Gastrocnemius medialis (tissue), 4 donors: ENCODE measurements at regions not wholly inside any gene's neighbourhood (a gene's known extent, or its start where the extent isn't known, plus 50 kb on each side); places are given as distances from the start of the nearest gene placed in this dataset.

Source experiments
- ATAC-seq, 2 donors: fragments of 150-250 bp; one replicate each; pipeline ENCODE4 v1.9.1; 2016
- DNase-seq, 2 donors: peaks; one replicate each; pipeline ENCODE4 v3.0.0-alpha.2; 2019
- H3K27ac ChIP-seq, 4 donors: fragments of 200-600 bp; sonication (generic); 1 replicate in 1 of 4; 2 replicates in 3 of 4; pipeline ENCODE4 v1.5.1; 2016 to 2018; ENCODE audit warnings: mild to moderate bottlenecking in 2 of 4, moderate library complexity in 1 of 4
- H3K27me3 ChIP-seq, 3 donors: fragments of 200-600 bp; sonication (generic) in 2 of 3; 1 replicate in 1 of 3; 2 replicates in 2 of 3; pipeline versions ENCODE4 v1.5.1 to v1.6.0; 2016 to 2019; ENCODE audit warnings: mild to moderate bottlenecking in 1 of 3, moderate library complexity in 1 of 3
- H3K36me3 ChIP-seq, 2 donors: fragments of 200-600 bp; sonication (generic) in 1 of 2; one replicate each; pipeline ENCODE4 v1.5.1; 2017 to 2018
- H3K4me1 ChIP-seq, 2 donors: fragments of 200-600 bp; sonication (generic) in 1 of 2; one replicate each; pipeline ENCODE4 v1.5.1; 2016 to 2017; ENCODE audit warnings: mild to moderate bottlenecking in 2 of 2
- H3K4me3 ChIP-seq, 4 donors: fragments of 200-600 bp; sonication (generic) in 3 of 4; 1 replicate in 1 of 4; 2 replicates in 3 of 4; pipeline ENCODE4 v1.5.1; 2016 to 2019; ENCODE audit warnings: mild to moderate bottlenecking in 2 of 4
- H3K9me3 ChIP-seq, 3 donors: fragments of 200-600 bp; sonication (generic) in 2 of 3; 1 replicate in 1 of 3; 2 replicates in 2 of 3; pipeline ENCODE4 v1.5.1; 2016 to 2019
- CTCF ChIP-seq, 5 experiments: fragments of 450-650 bp in 3 of 5; fragments of 200-600 bp in 2 of 5; sonication (generic) in 2 of 5; IDR thresholded peaks in 4 of 5; conservative IDR thresholded peaks in 1 of 5; 1 replicate in 4 of 5; 2 replicates in 1 of 5; pipeline ENCODE4 v1.5.1; 2016 to 2019; ENCODE audit warnings: antibody characterized with exemption in 5 of 5, mild to moderate bottlenecking in 3 of 5, moderate library complexity in 3 of 5
- POLR2A ChIP-seq, 2 donors: fragments of 450-650 bp; IDR thresholded peaks; one replicate each; pipeline ENCODE4 v1.6.1; 2017; ENCODE audit warnings: antibody characterized with exemption in 2 of 2, mild to moderate bottlenecking in 2 of 2, moderate library complexity in 2 of 2
- in situ Hi-C, 4 donors: fragments of 200-750 bp; cut with MboI; loops; one replicate each; pipeline versions ENCODE4 v1.15.0 to v1.8.0; 2017; ENCODE audit warnings: low sequenced_read_pairs in 4 of 4
- intact Hi-C: fragments of 100-400 bp; cut with DNase I; formaldehyde crosslinking; loops from one replicate; pipeline ENCODE4 v1.15.1; 2023; ENCODE audit warnings: low total_unique reads

DNA sequence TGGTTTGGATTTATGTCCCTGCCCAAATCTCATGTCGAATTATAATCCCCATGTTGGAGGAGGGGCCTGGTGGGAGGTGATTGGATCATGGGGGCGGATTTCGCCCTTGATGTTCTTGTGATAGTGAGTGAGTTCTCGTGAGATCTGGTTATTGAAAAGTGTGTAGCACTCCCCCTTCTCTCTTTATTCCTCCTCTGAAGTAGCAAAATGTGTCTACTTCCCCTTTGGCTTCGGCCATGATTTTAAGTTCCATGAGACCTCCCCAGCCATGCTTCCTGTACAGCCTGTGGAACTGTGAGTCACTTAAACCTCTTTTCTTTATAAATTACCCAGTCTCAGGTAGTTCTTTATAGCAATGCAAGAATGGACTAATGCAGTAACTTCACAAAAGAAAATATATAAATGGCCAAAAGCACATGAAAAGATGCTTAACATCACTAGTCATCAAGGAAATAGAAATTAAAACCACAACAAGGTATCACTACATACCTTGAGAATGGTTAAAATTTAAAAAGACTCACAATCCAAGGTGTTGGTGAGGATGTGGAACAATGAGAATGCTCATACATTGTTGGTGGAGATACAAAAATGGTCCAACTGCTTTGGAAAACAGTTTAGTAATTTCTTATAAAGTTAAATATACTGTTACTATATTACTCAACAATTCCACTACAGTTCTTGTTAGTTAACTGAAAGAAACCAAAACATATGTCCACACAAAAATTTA lies 218.7 kb downstream of the SNX10 start:
- intact Hi-C loops, result no loop called here
- H3K4me1 ChIP-seq, result no peaks in the 10 kb centered on the region
- no peak overlapping the region for H3K27ac ChIP-seq
- no peaks in the 10 kb centered on the region for H3K36me3 ChIP-seq
- H3K4me3 ChIP-seq, result no peak overlapping the region
- no peaks in the 10 kb centered on the region for H3K9me3 ChIP-seq
- ATAC-seq, result no peak
- H3K27me3 ChIP-seq, result peaks cover 0 to 2% (median 0%) of the 10 kb centered on the region in 3 donors
- TF ChIP-seq POLR2A (IDR thresholded peaks at IDR 0.05) (no peak), CTCF (IDR thresholded peaks at IDR 0.05 in 4 of 5, conservative IDR thresholded peaks at IDR 0.05 in 1 of 5) (no peak)
- in situ Hi-C loops, result no loop called here
- DNase-seq, result no peak

- ATAC-seq (no peak), DNase-seq (no peak)
- in situ Hi-C loops (no loop called here), intact Hi-C loops (no loop called here)
- Histone ChIP-seq H3K4me1 (no peaks in the 10 kb centered on the region), H3K27ac (no peak overlapping the region), H3K4me3 (no peak overlapping the region), H3K36me3 (no peaks in the 10 kb centered on the region), H3K27me3 (peaks cover 0 to 2% (median 0%) of the 10 kb centered on the region in 3 donors), H3K9me3 (no peaks in the 10 kb centered on the region)
- TF ChIP-seq CTCF (IDR thresholded peaks at IDR 0.05 in 4 of 5, conservative IDR thresholded peaks at IDR 0.05 in 1 of 5), result no peak
- TF ChIP-seq POLR2A (IDR thresholded peaks at IDR 0.05), result no peak
These were observed 220.2 kb downstream of the SNX10 start for GRCh38 chr7:26511866-26512265.

DNA sequence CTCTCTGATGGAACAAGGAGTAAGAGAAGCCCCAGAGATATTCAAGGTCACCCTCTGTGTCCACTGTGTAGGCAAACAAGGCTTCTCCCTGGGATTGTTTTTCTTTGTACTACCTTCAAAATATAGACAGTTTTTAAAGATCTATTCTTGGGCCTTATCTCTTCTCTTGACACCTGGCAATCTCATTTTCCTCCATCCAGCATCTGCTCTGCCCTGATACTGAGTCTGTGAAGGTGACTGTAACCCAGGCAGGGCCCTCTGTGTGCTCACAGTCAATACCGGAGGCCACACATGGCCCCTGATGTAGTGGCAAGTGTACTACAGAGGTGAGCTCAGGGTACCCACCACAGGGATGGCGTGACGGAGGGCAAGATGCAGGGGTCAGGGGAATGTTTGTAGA lies 221.1 kb downstream of the SNX10 start:
- no peak overlapping the region for H3K4me3 ChIP-seq
- TF ChIP-seq CTCF (IDR thresholded peaks at IDR 0.05 in 4 of 5, conservative IDR thresholded peaks at IDR 0.05 in 1 of 5), result no peak
- TF ChIP-seq POLR2A (IDR thresholded peaks at IDR 0.05), result no peak
- H3K36me3 ChIP-seq, result no peaks in the 10 kb centered on the region
- peaks cover 0 to 2% (median 0%) of the 10 kb centered on the region in 3 donors for H3K27me3 ChIP-seq
- in situ Hi-C loops (no loop called here), intact Hi-C loops (no loop called here)
- H3K4me1 ChIP-seq, result no peaks in the 10 kb centered on the region
- DNase-seq (no peak), ATAC-seq (no peak)
- H3K27ac ChIP-seq, result no peak overlapping the region
- no peaks in the 10 kb centered on the region for H3K9me3 ChIP-seq

DNA sequence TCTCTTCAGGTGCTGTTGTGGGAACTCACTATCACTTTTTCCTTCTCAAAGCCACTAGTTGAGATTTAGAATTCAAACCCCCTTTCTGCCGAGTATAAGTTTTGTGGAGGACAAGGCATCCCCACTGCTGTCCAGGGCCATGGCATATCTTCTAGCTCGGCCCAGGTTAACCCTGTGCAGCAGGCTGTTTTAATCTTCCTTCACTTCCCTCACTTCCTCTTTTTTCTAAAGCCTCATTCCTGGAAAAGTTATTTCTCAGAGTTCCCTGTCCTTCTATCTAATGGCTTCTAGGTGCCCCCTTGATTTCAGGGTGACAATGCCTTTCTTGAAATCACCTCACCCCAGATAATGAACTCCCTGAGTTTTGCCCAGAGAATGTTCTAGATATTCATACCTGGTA lies 222.3 kb downstream of the SNX10 start:
- peaks cover 0 to 2% (median 0%) of the 10 kb centered on the region in 3 donors for H3K27me3 ChIP-seq
- H3K36me3 ChIP-seq, result no peaks in the 10 kb centered on the region
- in situ Hi-C loops, result no loop called here
- H3K9me3 ChIP-seq, result no peaks in the 10 kb centered on the region
- DNase-seq, result no peak
- no peak for TF ChIP-seq POLR2A (IDR thresholded peaks at IDR 0.05)
- TF ChIP-seq CTCF (IDR thresholded peaks at IDR 0.05 in 4 of 5, conservative IDR thresholded peaks at IDR 0.05 in 1 of 5), result no peak
- no peaks in the 10 kb centered on the region for H3K4me1 ChIP-seq
- no peak for ATAC-seq
- no peak overlapping the region for H3K27ac ChIP-seq
- intact Hi-C loops, result no loop called here
- H3K4me3 ChIP-seq, result no peak overlapping the region

DNA sequence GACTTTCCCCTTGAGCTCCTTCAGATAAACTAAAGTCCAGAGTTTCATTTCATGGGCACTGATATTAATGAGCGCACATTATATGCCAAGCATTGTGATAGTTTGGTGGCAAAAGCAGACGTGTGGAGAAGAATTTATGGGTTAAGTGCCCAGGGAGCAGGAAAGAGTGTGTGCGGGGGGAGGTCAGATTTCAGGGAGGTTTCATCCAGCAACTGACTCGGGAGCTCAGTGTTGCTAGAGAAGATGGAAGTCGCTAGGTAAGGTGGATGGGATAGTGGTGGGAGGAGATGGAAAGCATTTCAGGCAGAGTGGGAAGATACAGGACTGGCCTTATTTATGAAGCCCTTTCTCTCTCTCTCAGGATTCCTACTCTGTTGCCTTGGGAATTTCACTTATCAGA lies 223.0 kb downstream of the SNX10 start:
- H3K27me3 ChIP-seq, result peaks cover 0 to 2% (median 0%) of the 10 kb centered on the region in 3 donors
- intact Hi-C loops, result no loop called here
- H3K4me3 ChIP-seq, result no peak overlapping the region
- no peaks in the 10 kb centered on the region for H3K9me3 ChIP-seq
- DNase-seq (no peak), ATAC-seq (no peak)
- H3K36me3 ChIP-seq, result no peaks in the 10 kb centered on the region
- no peak for TF ChIP-seq CTCF (IDR thresholded peaks at IDR 0.05 in 4 of 5, conservative IDR thresholded peaks at IDR 0.05 in 1 of 5)
- no peak for TF ChIP-seq POLR2A (IDR thresholded peaks at IDR 0.05)
- in situ Hi-C loops, result no loop called here
- no peaks in the 10 kb centered on the region for H3K4me1 ChIP-seq
- H3K27ac ChIP-seq, result no peak overlapping the region
